ENCODE measurements at regions not wholly inside any gene's neighbourhood (a gene's known extent, or its start where the extent isn't known, plus 50 kb on each side); places are given as distances from the start of the nearest gene placed in this dataset.
"Not testable (repeated sequence)": the region's sequence is repeated elsewhere in the genome, so short reads cannot be mapped to it uniquely, and the experiment has no call there.

DNA sequence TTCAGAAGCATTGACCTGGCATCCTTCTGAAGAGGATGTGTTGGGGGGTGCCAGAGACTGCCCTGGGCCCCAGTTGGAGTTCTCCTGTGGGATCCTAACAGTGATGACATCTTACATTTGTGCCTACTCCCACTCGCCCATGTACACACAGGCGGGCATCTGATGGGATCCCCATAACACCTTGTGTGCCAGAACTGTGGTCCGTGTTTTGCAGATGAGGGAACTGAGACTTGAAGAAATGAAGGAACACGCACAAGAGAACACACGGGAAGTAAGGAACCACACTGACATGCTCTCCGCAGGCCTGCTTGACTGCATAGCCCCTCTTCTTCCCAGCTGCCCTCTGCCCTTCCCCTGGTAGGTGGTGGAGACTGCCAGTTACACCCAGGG, 255.3 kb downstream of the MYCN start:
- no peak for DNase-seq

DNA sequence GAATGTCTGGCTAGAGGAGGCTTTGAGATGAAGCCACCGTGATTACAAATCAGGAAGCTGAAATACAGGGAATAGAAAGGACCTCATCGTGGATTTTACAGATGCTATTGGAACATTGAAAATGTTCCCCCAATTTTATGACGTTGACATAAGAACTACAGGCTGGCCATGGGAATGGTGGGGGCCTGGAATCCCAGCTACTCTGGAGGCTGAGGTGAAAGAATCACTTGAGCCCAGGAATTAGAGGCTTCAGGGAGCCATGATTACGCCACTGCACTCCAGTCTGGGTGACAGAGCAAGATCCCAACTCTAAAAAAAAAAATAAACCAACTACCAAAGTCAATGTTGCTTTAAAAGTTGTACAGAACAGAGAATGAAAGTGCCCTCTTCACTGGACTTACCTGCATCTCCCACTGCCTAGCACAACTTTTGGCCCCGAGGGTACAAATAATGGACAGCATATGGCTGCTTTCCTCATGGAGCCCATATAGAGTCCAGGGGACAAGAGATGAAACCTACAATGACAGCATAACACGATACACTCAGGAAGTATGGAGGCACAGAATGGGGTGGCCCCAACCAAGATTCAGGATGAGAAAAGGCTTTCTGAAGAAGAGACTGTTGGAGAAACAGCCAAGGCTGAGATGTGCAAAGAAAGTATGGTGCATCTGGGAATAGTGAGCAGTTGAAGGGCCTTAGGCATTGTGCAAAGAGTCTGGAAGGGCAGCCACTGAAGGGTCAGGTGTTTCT, 254.8 kb downstream of the MYCN start:
- DNase-seq: no peak

GRCh38 chr2:16194530-16194929, 254.2 kb downstream of the MYCN start:
- no peak for DNase-seq

DNA sequence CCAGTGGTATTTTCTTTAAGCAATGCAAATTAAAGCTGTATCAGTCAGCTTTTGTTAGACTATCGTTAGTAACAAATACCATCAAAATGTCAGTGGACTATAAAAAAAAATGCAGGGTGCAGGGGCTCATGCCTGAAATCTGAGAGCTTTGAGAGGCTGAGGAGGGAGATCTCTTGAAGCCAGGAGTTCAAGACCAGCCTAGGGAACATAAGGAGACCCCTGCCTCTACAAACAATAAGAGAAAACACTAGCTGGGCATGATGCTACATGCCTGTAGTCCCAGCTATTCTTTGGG, 253.7 kb downstream of the MYCN start:
- DNase-seq: no peak

DNA sequence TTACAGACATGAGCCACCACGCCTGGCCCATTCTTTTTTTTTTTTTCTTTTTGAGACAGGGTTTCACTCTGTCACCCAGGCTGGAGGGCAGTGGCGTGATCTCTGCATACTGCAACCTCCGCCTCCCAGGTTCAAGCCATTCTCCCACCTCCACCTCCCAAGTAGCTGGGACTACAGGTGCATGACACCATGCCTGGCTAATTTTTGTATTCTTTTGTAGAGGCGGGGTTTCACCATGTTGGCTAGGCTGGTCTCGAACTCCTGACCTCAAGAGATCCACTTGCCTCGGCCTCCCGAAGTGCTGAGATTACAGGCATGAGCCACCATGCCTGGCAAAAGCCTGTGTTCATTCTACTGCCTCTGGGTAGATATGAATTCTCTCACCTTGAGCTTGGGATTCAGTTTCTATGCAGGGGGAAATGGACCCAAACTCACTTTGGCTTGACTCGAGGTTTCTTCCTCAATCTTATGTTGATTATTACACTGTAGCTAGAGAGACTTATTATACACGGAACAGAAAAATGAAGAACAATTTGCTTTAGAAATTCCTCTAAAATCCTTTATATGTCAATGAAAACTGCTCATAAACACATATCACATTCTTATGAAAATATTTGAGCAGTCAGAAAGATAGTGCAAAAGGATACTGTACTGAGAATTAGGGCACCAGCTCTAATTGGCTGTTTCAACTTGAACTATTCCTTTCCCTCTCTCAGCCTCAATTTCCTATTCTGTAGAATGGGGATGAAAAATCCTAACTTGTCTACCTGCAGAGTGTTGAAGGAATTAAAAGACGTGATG, 252.3 kb downstream of the MYCN start:
- DNase-seq: no peak

DNA sequence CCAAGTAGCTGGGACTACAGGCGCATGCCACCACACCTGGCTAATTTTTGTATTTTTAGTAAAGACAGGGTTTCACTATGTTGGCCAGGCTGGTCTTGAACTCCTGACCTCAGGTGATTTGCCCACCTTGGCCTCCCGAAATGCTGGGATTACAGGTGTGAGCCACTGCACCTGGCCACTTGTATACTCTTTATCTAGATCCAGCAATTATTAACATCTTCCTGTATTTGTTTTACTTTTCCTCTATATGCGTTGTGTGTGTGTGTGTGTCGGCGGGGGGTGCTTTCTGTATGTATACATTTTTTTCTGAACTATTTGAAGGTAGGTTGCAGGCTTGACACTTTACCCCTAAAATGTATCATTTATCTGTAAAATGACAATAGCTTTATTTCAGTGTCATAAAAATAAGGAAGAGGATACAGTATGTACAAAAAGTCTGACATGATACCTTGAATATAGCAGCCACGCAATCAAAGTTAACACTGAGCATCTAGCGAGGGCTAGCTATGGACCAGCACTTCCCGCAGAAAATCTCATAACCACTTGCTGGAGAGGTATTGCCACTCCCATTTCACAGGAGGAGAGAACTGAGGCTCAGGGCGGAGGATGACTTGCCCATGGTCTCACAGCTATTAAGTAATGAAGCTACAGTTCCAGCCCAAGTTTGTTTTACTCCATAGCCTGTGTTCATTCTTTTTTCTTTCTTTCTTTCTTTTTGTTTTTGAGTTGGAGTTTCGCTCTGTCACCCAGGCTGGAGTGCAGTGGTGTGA, 251.3 kb downstream of the MYCN start:
- DNase-seq: no peak

DNA sequence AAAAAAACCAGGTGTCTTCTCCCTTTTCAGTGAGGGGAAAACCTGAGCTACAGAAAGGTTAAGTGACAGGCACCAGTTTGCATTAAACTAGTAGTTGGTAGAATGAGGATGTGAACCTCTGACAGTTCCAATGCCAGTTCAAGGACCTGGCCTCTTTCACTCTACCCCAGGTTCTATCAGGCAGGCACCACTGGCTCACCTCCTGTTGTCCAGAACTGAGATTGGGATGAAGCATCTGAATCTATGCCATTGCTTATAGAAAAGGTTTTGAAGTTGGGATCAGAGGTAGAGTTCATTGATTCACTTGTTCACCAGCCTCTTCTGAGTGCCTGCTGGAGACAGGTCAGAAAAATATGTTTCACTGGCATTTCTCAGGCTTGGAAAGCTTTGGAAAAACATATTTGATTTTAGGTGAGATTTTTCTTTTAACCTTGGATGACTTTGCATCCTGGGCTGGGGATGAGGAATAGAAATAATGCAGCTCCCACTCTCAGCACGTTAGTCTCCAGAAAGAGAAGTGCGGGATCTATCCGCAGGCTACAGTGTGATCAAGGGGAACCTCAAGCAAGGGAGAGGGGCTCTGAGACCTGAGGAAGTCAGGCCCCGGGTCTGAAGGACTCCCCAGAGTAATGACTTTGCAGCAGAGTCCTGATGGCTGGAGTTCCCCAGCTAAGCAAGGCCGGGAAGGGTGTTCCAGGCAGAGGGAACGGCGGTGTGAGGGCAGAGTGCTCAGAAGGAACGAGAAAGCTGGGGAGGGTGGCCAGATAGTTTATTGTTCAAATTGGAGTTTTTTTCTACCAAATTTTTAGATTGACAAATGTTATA, 250.3 kb downstream of the MYCN start:
- no peak for DNase-seq

GRCh38 chr2:16189836-16190160, 249.4 kb downstream of the MYCN start:
- no peak for DNase-seq

DNA sequence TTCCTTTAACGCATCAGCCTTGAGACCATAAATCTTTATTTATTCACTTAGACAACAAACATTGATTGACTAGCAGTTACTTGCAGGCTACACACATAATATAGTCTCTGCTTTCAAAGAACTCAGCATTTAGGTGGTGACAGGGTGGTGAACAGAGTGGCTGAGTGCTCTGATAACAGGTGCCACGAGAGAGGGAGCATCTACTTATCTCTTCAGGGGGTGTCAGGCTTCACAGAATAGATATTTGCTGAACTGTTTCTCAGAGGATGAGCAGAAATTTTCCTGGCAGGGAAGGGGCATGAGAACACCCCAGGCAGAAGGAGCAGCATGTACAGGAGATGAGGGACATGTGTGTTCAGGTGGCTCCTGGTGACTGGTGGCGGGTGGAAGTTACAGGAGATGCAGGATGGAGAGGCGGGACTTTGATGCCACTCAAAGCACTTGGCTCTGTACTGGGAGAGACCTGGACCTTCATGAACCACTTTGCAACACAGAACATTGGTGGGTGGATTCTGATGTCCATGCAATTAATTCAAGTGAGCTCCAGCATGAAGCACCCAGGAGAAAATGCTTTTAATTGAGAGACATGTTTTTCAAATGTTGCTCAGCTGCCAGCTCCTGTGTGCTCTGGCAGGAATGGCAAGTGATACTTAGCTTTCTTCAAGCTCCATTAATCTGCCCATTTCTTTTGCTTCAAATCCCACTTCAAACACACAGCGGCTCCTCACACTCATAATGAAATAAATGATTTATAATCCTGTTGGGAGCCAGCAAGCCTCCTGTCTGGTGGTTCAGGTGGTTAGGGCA, 248.9 kb downstream of the MYCN start:
- DNase-seq: no peak

DNA sequence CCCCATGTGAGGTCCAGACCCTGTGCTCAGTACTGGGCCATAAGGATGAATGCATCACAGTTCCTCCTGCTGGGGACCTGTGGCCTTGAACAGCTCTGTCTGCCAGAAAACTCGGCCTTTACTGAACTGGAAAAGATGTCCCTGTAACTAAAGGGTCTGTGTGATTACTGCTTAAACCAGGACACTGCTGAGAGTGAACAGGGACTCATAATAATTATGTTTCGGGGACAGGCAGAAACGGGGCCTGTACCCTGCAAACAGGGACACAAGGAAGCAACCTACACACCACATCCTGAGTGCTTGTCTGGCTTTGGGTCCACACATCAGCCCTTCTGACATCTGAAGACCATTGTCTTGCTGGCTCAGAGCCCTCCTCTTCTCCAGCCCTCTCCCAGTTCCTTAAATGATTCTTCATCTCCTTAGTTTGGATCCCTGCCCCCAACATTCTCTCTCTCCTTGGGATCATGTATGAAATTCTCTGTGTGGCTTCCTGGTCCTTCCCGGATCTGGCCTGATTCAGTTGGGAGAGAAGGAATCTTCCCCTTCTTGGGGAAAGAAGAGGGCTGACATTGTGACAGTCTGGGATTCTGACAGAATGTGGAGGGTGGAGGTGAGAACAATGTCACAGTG, 248.0 kb downstream of the MYCN start:
- no peak for DNase-seq

GRCh38 chr2:16187482-16187817, 247.1 kb downstream of the MYCN start:
- DNase-seq: no peak

DNA sequence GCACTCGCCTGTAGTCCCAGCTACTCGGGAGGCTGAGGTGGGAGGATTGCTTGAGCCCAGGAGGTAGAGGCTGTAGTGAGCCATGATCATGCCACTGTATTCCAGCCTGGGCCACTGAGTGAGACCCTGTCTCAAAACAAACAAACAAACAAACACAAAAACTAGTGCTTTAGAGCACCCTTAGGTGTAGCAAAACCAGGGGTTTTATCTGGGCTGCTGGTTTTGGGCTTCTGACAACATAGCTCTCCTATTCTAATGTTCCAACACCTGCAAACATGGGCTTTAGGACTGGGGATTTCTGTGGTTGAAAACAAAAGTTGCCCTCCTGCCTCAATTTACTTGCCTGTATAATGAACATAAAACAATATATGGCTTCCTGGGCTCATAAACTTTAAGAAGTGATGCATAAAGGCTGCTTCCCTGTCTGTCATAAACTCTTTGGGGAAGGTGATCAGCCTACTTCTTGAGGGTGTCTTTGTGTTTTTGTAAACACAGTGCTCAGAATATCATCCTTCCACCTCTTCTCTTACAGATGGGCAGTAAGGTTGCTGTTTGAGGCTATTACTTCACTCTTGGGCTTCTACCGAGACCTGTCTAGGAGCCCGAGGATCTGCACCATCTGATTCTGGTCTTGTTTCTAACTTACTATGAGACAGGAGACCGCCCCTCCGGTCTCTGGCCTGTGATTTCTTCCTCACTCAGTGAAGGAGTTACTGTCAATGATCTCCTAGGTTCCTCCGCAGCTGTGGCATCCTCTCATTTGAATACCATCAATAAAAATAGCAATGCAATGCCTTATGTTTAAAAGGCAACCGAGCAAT, 246.5 kb downstream of the MYCN start:
- no peak for DNase-seq

GRCh38 chr2:16185801-16186272, 245.5 kb downstream of the MYCN start:
- DNase-seq: no peak

DNA sequence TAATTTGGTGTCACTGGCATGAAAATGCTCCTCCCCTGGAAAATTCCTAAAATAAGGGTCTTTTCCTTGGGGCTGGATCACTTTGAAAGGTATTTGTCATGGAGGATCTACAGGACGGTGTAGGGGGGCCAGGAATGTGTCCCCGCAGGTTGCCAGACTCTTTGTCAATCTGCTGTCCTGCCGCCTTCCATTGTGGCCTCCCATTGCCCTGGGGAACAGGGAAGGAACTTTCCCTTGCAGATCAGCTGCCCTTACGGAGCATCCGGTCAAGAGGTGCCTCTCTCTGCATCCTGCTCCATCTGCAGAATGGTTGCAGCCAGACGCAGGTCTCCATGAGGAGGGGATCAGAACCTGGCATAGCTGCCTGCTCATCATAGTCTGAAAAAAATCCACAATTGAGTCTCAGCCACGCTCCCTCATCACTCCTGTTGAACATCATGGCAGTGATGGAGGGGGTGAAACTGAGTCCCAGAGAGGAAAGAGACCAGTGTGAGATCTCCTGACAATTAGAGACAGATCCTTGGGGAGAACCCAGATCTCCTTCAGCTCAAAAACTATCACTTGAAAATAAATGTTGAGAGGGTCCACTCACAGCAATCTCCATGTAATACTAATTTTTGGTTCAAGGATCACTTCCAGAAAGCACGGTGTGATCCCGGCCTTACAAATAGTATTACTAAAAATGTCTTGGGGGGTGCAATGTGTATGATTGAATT, 244.8 kb downstream of the MYCN start:
- DNase-seq: no peak

GRCh38 chr2:16184341-16184890, 244.1 kb downstream of the MYCN start:
- no peak for DNase-seq

DNA sequence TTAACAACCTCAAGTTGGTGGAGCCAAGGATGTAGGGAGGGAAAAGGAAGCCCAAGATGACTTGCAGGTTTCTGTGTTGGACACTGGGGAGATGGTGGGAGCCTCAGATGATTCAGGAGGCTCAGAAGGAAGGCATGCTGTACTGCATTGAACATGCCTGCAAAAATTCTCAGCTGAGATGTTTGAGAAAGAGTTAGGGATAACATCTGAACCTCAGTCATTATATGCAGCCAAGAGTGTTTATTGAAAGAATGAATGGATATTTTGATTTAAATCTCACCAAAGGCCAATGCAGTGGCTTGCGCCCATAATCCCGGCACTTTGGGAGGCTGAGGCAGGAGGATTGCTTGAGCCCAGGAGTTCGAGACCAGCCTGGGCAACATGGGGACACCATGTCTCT, 243.0 kb downstream of the MYCN start:
- DNase-seq: no peak

DNA sequence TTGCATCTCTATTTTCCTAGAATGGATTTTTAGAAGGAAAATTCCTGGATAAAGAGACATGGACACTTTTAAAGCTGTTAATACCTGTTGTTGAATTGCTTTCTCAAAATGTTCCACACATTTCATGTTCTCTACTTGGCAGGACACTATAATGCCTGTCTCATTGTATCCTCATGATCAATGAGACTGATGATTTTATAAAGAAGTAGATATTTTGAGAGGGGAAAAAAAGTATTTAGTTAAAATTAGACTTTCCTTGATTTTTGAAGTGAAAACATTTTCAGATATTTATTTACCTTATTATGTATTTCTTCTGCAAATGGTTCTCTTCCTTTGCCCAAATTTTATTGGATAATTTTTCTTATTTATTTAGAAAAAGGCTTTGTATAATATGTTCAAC, 242.5 kb downstream of the MYCN start:
- no peak for DNase-seq

DNA sequence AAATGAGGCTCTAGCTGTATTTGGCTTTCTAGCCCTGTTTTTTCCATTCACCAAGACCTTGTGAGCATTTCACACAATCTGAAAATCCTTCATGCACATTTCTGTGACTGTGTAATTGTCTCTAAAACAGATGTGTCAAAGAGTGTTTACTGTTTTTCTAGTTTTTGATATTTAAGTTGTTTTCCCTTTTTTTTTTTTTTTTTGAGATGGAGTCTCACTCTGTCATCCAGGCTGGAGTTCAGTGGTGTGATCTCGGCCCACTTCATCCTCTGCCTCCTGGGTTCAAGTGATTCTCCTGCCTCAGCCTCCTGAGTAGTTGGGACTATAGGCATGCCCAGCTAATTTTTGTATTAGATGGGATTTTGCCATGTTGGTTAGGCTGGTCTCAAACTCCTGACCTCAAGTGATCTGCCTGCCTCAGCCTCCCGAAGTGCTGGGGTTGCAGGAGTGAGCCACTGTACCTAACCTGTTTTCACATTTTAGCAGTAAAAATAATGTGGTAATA, 242.0 kb downstream of the MYCN start:
- not testable (repeated sequence) for DNase-seq

- no peak for DNase-seq
Observed at GRCh38 chr2:16181741-16182090, 241.4 kb downstream of the MYCN start.
